ENCODE measurements at regions not wholly inside any gene's neighbourhood (a gene's known extent, or its start where the extent isn't known, plus 50 kb on each side); places are given as distances from the start of the nearest gene placed in this dataset.

- TF ChIP-seq CTCF (IDR thresholded peaks at IDR 0.05) (no peak), EZH2 (IDR thresholded peaks at IDR 0.05) (no peak), EZH2phosphoT487 (IDR thresholded peaks at IDR 0.05) (no peak)
Measured at GRCh38 chr7:46486256-46487206, 565.5 kb upstream of the IGFBP3 start.
